BJ (cell line): ENCODE measurements at regions not wholly inside any gene's neighbourhood (a gene's known extent, or its start where the extent isn't known, plus 50 kb on each side); places are given as distances from the start of the nearest gene placed in this dataset.
A peak's percentile ranks its signal among the peaks of the same experiment; 100 is the strongest.

Experiments used
- CTCF ChIA-PET: fragments of 350-600 bp; formaldehyde crosslinking; extraction: SDS; loops from one replicate; lab custom pipeline; 2021; ENCODE audit warnings: antibody characterized with exemption, inconsistent platforms; lab: Yijun Ruan, JAX
- POLR2A ChIA-PET: fragments of 300-600 bp; sonication (Branson Sonifier 250); formaldehyde crosslinking; extraction: SDS; loops from one replicate; lab custom pipeline; 2021; ENCODE audit warnings: antibody characterized with exemption; lab: Charles Lee
- DNase-seq: peaks from one replicate; pipeline ENCODE4 v3.0.0-alpha.2; 2011; ENCODE audit warnings: low read depth
- H3K27me3 ChIP-seq: 2 replicates; pipeline ENCODE4 v1.6.0; 2011; ENCODE audit warnings: low read length; ENCODE audit not compliant: control insufficient read depth, insufficient read depth
- H3K36me3 ChIP-seq: 2 replicates; pipeline ENCODE4 v1.5.1; 2011; ENCODE audit warnings: low read length; ENCODE audit not compliant: control insufficient read depth, insufficient read depth
- H3K4me3 ChIP-seq: 2 replicates; pipeline ENCODE4 v1.5.1; 2011; ENCODE audit warnings: low read depth, mild to moderate bottlenecking, control low read depth, low read length
- TF ChIP-seq, protein P1 (sequence below): IDR thresholded peaks from 2 replicates; pipeline ENCODE4 v1.5.1; 2011; ENCODE audit warnings: low read depth, mild to moderate bottlenecking, control low read depth, inconsistent platforms, low read length, moderate library complexity; ENCODE audit not compliant: insufficient read depth

DNA sequence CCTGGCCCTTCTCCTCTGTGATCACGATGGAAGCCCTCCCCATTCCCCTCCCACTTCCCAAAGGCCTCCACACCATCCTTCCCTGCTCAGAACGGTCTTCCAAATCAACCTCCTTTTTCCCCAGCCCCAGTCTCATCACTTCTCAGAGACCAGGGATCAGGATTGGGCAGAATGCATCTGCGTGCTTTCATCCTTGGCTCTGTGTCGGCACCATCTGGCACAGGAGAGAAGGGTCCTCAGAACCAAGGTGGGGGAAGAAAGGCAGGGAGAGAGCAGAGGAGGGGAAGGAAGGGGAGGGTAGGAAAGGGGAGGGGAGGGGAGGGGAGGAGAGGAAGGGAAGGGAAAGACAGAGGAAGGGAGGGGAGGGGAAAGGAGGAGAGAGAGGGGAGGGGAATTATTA lies 52.4 kb upstream of the FICD start:
- no peak for DNase-seq
- CTCF ChIA-PET = no interaction called here
- TF ChIP-seq, protein P1, sequence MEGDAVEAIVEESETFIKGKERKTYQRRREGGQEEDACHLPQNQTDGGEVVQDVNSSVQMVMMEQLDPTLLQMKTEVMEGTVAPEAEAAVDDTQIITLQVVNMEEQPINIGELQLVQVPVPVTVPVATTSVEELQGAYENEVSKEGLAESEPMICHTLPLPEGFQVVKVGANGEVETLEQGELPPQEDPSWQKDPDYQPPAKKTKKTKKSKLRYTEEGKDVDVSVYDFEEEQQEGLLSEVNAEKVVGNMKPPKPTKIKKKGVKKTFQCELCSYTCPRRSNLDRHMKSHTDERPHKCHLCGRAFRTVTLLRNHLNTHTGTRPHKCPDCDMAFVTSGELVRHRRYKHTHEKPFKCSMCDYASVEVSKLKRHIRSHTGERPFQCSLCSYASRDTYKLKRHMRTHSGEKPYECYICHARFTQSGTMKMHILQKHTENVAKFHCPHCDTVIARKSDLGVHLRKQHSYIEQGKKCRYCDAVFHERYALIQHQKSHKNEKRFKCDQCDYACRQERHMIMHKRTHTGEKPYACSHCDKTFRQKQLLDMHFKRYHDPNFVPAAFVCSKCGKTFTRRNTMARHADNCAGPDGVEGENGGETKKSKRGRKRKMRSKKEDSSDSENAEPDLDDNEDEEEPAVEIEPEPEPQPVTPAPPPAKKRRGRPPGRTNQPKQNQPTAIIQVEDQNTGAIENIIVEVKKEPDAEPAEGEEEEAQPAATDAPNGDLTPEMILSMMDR = no peak
- Histone ChIP-seq H3K27me3 (no peaks in the 10 kb centered on the region), H3K36me3 (no peaks in the 10 kb centered on the region), H3K4me3 (no peak overlapping the region)
- POLR2A ChIA-PET = no interaction called here

DNA sequence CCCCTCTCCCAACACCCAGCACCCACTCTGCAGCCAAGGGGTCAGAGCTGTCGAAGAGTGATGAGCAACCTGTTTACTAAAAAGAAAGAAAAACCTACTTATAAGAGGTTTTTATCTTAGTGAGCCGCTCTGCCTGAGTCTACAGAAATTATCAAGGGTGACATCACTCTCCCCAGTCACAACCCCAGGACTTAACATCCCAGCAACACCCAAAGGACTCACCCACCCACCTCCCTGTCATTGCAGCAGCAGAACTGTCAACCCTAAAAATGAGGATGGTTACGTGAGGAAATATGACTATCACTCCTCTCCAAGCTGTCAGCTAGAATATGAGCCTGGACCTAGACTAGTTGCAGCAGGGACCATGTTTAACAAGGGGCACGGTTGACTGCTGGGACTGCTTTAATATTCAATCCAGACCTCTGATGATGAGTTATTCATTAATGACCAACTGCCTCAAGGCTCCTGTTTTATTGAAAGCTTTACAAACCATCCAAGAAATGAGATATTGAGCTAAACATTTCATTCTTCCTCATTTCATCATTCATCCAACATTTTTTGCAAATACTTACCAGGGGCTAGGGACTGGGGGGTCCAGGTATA lies 53.9 kb upstream of the FICD start:
- no peak for DNase-seq
- CTCF ChIA-PET = interaction anchor here (0.8 kb wide), 1 partner anchor 14 kb away, joined by 3 read pairs; no protein-coding TSS in a partner anchor
- POLR2A ChIA-PET = no interaction called here
- TF ChIP-seq, protein P1 = no peak
- H3K36me3 ChIP-seq = no peaks in the 10 kb centered on the region
- no peak overlapping the region for H3K4me3 ChIP-seq
- H3K27me3 ChIP-seq = no peaks in the 10 kb centered on the region

DNA sequence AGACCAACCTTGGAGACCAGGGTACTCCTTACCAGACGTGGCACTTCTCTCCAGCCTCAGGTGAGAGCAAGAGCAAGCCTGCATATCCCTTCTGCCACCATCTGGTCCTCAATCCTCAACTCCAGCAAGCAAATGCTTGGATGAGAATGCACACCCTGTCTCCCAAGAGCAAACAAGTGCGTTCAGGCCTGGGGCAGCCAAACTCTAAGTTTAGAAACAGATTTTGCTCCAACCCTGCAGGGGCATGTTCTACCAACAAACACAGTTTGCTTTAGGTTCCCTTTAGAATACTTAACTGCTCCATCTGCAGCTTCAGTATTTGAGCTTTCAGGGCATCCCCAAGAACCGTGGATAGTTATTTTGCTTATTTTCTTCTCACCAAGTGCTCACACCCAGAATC lies 55.9 kb upstream of the FICD start:
- H3K27me3 ChIP-seq = no peaks in the 10 kb centered on the region
- TF ChIP-seq, protein P1 = no peak
- CTCF ChIA-PET = no interaction called here
- POLR2A ChIA-PET = no interaction called here
- no peak overlapping the region for H3K4me3 ChIP-seq
- no peaks in the 10 kb centered on the region for H3K36me3 ChIP-seq
- no peak for DNase-seq

DNA sequence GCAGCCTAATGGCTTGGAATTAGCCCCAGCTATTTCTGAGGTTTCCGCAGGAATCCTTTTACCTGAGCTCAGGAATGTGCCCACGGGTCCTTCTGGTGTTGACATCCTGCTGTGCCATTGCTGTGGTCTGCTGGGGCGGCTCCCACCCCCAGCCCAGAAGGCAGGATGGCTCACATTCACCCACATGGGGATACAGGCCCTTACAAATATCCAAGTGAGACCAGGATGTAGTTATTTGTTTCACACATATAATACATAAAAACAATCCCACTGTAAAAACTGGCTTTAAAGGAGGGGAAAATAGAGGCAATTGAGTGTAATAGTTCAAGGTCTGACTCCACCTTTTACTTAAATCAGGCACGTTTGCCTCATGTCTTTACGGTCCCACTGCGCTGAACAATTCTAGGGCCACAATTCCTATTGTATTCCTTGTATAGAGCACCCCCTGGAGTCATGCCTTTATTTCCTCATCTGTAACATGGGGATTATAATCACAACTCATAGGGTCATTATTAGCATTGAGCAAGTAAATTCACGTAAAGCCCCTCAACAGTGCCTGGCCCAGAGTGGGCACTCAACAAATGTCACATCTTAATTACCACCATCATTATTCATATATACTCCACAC lies 57.2 kb upstream of the FICD start:
- no peak for DNase-seq
- POLR2A ChIA-PET = no interaction called here
- CTCF ChIA-PET = interaction anchor here (0.7 to 1.3 kb wide), 6 partner anchors 9 to 395 kb away, joined by 3 to 7 read pairs (median 4); no protein-coding TSS in a partner anchor
- TF ChIP-seq, protein P1 = no peak
- Histone ChIP-seq H3K4me3 (no peak overlapping the region), H3K36me3 (no peaks in the 10 kb centered on the region), H3K27me3 (no peaks in the 10 kb centered on the region)

DNA sequence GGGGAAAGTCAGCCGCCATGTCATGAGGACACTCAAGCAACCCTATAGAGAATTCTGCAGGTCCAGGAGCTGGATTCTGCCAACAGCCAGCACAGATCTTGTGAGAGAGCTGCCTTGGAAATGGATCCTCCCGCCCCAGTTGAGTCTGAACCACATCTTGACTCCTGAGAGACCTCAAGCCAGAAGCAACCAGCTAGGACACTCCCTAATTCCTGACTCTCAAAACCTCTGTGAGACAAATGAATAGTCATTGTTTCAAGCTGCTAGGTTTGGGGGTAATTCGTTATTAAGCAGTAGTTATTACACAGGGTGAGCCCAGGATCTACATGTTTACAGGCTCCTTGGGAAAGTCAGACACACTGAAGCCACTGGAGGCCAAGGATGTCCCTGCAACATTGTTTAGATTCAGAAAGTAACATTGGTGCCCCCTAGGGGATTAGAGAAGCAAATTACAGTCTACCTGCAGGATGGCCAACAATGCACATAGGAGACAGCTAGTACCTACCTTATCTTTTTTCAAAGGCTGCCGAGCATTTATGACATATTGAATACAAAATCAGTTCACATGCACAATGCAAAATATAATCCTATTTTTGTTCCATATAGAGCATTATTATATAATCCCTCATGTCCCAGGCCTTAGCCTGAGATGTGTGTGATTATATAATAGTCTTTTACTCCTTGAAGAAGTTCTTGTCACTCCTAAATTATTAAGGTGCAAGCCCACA lies 57.9 kb upstream of the FICD start:
- Histone ChIP-seq H3K36me3 (no peaks in the 10 kb centered on the region), H3K4me3 (no peak overlapping the region), H3K27me3 (no peaks in the 10 kb centered on the region)
- POLR2A ChIA-PET = no interaction called here
- CTCF ChIA-PET = interaction anchor here (0.7 to 1.3 kb wide), 8 partner anchors 10 to 394 kb away, joined by 3 to 7 read pairs (median 3); no protein-coding TSS in a partner anchor
- no peak for DNase-seq
- TF ChIP-seq, protein P1 = peak; percentile 67
